Esophagus muscularis mucosa (tissue), 4 donors: ENCODE measurements at regions not wholly inside any gene's neighbourhood (a gene's known extent, or its start where the extent isn't known, plus 50 kb on each side); places are given as distances from the start of the nearest gene placed in this dataset.

ENCODE experiments used
- DNase-seq: peaks from one replicate; pipeline ENCODE4 v3.0.0-alpha.2; 2017; ENCODE audit errors: extremely low spot score
- H3K27ac ChIP-seq, 4 donors: fragments of 200-600 bp; sonication (generic); replicated peaks in 1 of 4; 1 replicate in 3 of 4; 2 replicates in 1 of 4; pipeline ENCODE4 v1.5.1; 2016 to 2019; ENCODE audit warnings: mild to moderate bottlenecking in 1 of 4
- H3K27me3 ChIP-seq, 4 donors: fragments of 200-600 bp; sonication (generic); one replicate each; pipeline versions ENCODE4 v1.5.1 to v1.6.0; 2016 to 2019
- H3K36me3 ChIP-seq, 4 donors: fragments of 200-600 bp; sonication (generic); one replicate each; pipeline ENCODE4 v1.5.1; 2016 to 2019
- H3K4me1 ChIP-seq, 4 donors: fragments of 200-600 bp; sonication (generic); one replicate each; pipeline ENCODE4 v1.5.1; 2016 to 2019
- H3K4me3 ChIP-seq, 4 donors: fragments of 200-600 bp; sonication (generic); 1 replicate in 2 of 4; 2 replicates in 2 of 4; pipeline ENCODE4 v1.5.1; 2016 to 2019; ENCODE audit warnings: mild to moderate bottlenecking in 4 of 4, moderate library complexity in 1 of 4
- H3K9me3 ChIP-seq, 4 donors: fragments of 200-600 bp; sonication (generic); 1 replicate in 3 of 4; 2 replicates in 1 of 4; pipeline ENCODE4 v1.5.1; 2016 to 2019
- EP300 ChIP-seq: sonication (generic); formaldehyde crosslinking; IDR thresholded peaks from one replicate; pipeline ENCODE4 v1.6.1; 2017; ENCODE audit warnings: antibody characterized with exemption
- POLR2A ChIP-seq: fragments of 450-650 bp; IDR thresholded peaks from one replicate; pipeline ENCODE4 v1.6.1; 2017; ENCODE audit warnings: antibody characterized with exemption, moderate library complexity, mild to moderate bottlenecking, low read depth
- POLR2AphosphoS5 ChIP-seq, 2 donors: sonication (generic); formaldehyde crosslinking; IDR thresholded peaks; one replicate each; pipeline ENCODE4 v1.6.1; 2017; ENCODE audit warnings: antibody characterized with exemption in 2 of 2
- WGBS: methylation state at CpG from one replicate; pipeline ENCODE4 v1.1.5; 2018; 5-methylcytosine and 5-hydroxymethylcytosine counted together
- intact Hi-C: fragments of 100-400 bp; cut with DNase I; formaldehyde crosslinking; loops from one replicate; pipeline ENCODE4 v1.15.1; 2023
- TF ChIP-seq, protein P1 (sequence below), 3 experiments: fragments of 200-600 bp in 2 of 3; fragments of 450-650 bp in 1 of 3; sonication (generic) in 2 of 3; IDR thresholded peaks; one replicate each; pipeline ENCODE4 v1.5.1; 2017 to 2019; ENCODE audit warnings: antibody characterized with exemption in 3 of 3, mild to moderate bottlenecking in 2 of 3, moderate library complexity in 1 of 3

DNA sequence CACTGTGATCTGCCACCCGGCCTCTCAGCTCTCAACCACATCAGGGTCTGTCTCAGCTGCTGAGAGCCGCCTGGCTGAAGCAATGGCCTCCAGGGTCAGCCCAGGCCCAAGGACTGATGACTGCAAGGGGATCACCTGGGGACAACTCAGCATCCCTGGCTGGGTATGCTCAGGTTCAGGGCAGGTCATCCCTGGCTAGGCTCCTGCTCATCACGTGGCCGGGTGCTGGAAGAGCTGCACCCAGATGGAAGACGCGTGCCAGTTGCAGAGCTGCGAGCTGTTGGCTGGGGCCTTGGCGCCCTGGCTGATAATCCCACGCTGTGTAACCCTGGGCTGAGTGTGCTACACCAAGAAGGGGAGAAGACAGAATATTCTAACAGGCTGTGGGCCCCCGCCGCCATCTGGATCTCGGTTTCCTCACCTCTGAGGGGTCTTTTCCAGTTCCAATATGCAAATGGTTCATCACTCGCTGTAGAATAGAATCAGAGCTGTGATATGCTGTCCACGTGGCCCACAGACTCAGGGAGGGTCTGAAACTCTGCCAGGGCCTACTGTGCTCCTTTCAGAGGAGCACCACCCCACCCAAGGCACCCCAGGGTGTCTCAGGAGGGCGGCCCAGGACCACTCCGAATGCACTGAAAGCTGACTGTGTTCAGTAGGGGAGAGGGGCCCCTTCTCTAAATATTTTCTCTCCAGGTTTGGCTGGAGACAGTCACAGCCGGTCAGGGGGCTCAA is 338.8 kb downstream of the BCOR start:
- H3K36me3 ChIP-seq = no peaks in the 10 kb centered on the region
- DNase-seq = no peak
- H3K9me3 ChIP-seq = no peaks in the 10 kb centered on the region
- peaks cover 26 to 49% (median 47%) of the 10 kb centered on the region in 4 donors for H3K4me1 ChIP-seq
- peak overlapping the region; percentile 69 to 75 (median 72) for H3K27ac ChIP-seq
- intact Hi-C loops = loop anchor here (5.0 kb wide), 1 partner anchor 338 kb away; the partner anchor contains the start of gene BCOR
- H3K27me3 ChIP-seq = peaks cover 0 to 5% (median 0%) of the 10 kb centered on the region in 4 donors
- WGBS = 79% methylated on average over 12 of the region's 17 CpGs
- no peak overlapping the region for H3K4me3 ChIP-seq
- no peak for TF ChIP-seq POLR2AphosphoS5 (IDR thresholded peaks at IDR 0.05)
- TF ChIP-seq EP300 = no peak
- TF ChIP-seq POLR2A = no peak
- TF ChIP-seq, protein P1, sequence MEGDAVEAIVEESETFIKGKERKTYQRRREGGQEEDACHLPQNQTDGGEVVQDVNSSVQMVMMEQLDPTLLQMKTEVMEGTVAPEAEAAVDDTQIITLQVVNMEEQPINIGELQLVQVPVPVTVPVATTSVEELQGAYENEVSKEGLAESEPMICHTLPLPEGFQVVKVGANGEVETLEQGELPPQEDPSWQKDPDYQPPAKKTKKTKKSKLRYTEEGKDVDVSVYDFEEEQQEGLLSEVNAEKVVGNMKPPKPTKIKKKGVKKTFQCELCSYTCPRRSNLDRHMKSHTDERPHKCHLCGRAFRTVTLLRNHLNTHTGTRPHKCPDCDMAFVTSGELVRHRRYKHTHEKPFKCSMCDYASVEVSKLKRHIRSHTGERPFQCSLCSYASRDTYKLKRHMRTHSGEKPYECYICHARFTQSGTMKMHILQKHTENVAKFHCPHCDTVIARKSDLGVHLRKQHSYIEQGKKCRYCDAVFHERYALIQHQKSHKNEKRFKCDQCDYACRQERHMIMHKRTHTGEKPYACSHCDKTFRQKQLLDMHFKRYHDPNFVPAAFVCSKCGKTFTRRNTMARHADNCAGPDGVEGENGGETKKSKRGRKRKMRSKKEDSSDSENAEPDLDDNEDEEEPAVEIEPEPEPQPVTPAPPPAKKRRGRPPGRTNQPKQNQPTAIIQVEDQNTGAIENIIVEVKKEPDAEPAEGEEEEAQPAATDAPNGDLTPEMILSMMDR (IDR thresholded peaks at IDR 0.05) = no peak

GRCh38 chrX:39759526-39760224 is 338.1 kb downstream of the BCOR start:
- H3K27ac ChIP-seq = peak overlapping the region; percentile 69 to 75 (median 72)
- intact Hi-C loops = loop anchor here (5.0 kb wide), 1 partner anchor 338 kb away; the partner anchor contains the start of gene BCOR
- no peaks in the 10 kb centered on the region for H3K9me3 ChIP-seq
- peaks cover 0 to 5% (median 0%) of the 10 kb centered on the region in 4 donors for H3K27me3 ChIP-seq
- peaks cover 26 to 49% (median 47%) of the 10 kb centered on the region in 4 donors for H3K4me1 ChIP-seq
- peak; percentile 14 to 21 for TF ChIP-seq POLR2AphosphoS5 (IDR thresholded peaks at IDR 0.05)
- TF ChIP-seq EP300 = no peak
- TF ChIP-seq, protein P1 (IDR thresholded peaks at IDR 0.05) = no peak
- no peak for TF ChIP-seq POLR2A
- H3K4me3 ChIP-seq = peak overlapping the region in 2 of 4 donors; percentile 12 to 30
- DNase-seq = no peak
- 61% methylated on average over 6 of the region's 15 CpGs for WGBS
- no peaks in the 10 kb centered on the region for H3K36me3 ChIP-seq

DNA sequence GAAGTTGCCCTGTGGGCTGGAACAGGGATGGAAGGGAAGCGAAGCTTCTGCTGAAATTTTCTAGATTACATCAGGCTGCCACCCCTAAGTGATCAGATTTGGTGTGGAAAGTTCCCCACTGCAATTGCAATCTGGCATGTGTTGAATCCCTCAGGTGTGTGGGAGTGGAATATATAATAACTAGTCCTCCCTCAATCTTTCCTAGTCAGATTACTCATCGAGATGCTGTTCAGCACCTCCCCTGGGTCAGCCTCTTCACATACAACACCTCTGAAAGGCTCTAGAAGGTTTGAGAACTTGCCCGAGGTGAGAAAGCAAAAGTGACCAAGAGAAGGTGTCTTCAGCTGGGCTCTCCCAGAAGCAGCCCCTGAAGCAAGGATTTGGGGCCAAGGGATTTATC is 336.8 kb downstream of the BCOR start:
- Histone ChIP-seq H3K36me3 (no peaks in the 10 kb centered on the region), H3K9me3 (no peaks in the 10 kb centered on the region), H3K4me1 (peaks cover 17 to 39% (median 35%) of the 10 kb centered on the region in 4 donors), H3K4me3 (no peak overlapping the region), H3K27ac (no peak overlapping the region), H3K27me3 (peaks cover 0 to 5% (median 0%) of the 10 kb centered on the region in 4 donors)
- WGBS = 59% methylated on average over 3 of the region's 3 CpGs
- TF ChIP-seq EP300 (no peak), POLR2AphosphoS5 (IDR thresholded peaks at IDR 0.05) (no peak), POLR2A (no peak)
- TF ChIP-seq, protein P1 (IDR thresholded peaks at IDR 0.05) = no peak
- intact Hi-C loops = no loop called here
- DNase-seq = no peak

DNA sequence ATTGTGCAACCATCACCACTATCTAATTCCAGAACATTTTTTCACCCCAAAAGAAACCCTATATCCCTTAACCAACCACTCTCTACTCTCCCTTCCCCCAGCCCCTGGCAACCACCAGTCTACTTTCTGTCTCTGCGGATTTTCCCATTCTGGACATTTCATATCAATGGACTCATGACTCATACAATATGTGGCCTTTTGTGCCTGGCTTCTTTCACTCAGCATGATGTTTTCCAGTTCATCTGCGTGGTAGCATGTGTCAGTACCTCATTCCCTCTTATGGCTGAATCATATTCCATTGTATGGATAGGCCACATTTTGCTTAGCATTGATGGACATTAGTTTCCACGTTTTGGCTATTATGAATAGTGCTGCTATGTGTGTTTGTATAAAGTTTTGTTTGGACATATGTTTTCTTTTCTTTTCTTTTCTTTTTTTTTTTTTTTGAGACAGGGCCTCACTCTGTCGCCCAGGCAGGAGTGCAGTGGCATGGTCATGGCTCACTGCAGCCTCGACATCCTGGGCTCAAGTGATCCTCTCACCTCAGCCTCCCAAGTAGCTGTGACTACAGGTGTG is 335.4 kb downstream of the BCOR start:
- Histone ChIP-seq H3K27me3 (peaks cover 0 to 5% (median 0%) of the 10 kb centered on the region in 4 donors), H3K4me1 (peaks cover 18 to 36% (median 34%) of the 10 kb centered on the region in 4 donors), H3K4me3 (no peak overlapping the region), H3K9me3 (no peaks in the 10 kb centered on the region), H3K36me3 (no peaks in the 10 kb centered on the region), H3K27ac (no peak overlapping the region)
- no peak for TF ChIP-seq EP300
- TF ChIP-seq, protein P1 (IDR thresholded peaks at IDR 0.05) = no peak
- no peak for TF ChIP-seq POLR2AphosphoS5 (IDR thresholded peaks at IDR 0.05)
- no peak for TF ChIP-seq POLR2A
- no peak for DNase-seq
- intact Hi-C loops = no loop called here
- WGBS = 70% methylated on average over 5 of the region's 5 CpGs
